ENCODE measurements at regions not wholly inside any gene's neighbourhood (a gene's known extent, or its start where the extent isn't known, plus 50 kb on each side); places are given as distances from the start of the nearest gene placed in this dataset.
"Not testable (repeated sequence)": the region's sequence is repeated elsewhere in the genome, so short reads cannot be mapped to it uniquely, and the experiment has no call there.

DNA sequence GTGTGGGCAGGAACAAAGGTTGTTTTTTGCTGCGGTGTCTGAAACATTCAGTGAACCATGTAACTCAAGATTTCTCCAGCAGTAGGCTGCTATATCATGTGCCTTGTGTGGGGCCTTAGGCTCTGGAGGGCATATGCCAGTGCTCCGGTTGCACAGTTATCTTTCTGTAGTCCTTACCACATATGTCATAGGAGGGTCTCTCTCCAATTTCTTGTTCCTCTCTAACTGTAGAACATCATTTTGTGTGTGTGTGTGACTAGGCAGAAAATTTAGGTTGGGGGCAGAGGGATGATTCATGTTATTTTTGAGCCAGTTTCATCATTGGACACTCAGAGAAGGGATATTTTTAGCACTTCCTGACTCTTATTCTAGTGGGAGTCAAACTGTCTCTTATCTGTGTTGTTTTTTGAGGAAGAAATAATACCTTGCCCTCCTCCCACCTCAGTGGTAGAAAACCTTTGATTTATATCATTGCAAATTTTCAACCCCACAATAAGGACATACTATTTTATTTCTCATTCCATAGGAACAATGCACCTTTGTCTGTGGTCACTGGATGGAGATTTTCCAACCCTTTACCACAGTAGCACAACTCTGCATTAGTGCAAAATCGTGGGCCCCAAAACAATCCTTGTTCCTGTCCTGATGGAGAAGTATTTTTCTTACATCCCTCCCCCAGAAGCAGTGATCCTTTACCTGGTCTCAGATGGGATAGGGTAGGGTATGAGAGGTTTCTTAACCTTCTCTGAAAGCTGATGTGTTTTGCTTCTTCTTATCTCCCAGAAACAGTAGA is 113.9 kb downstream of the CCDC74A start:
- no peak for DNase-seq

DNA sequence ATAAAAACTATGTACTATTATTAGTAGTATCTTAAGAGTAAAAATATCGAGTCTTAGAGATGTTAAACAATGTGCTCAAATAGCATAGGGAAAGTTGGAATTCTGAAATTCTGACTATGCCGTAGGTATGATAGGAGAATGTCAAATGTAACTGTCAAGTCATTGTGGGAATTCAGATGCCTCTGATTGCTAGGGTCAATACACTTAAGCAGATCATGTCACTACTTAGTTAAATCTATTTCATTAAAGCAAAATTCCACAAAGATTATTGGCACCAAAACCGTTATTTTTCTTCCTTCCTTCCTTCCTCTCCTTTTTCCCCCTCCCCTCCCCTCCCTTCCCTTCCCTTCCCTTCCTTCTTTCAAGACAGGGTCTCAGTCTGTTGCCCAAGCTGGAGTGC is 115.5 kb downstream of the CCDC74A start:
- DNase-seq: not testable (repeated sequence)

GRCh38 chr2:131645177-131645765 is 117.6 kb downstream of the CCDC74A start:
- DNase-seq: no peak

DNA sequence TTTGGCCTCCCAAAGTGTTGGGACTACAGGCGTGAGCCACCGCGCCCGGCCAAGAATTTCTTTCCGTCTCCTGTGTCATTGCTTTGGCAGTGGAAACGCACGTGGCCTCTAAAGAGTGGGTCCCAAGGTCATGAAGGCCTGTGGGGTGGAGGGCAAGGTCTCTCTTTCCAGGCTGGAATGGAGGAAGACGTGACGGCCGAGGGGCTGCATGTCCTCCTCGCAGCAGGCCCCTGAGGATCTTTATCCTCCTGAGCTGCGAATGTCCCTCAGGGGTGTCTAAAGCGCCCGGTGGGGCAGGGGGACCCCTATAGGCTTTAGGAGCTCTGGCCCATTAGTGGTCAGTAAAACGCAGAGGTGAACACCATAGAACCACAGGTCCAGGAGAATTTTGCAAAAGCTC is 118.5 kb downstream of the CCDC74A start:
- not testable (repeated sequence) for DNase-seq

GRCh38 chr2:131646669-131647297 is 119.1 kb downstream of the CCDC74A start:
- DNase-seq: no peak

DNA sequence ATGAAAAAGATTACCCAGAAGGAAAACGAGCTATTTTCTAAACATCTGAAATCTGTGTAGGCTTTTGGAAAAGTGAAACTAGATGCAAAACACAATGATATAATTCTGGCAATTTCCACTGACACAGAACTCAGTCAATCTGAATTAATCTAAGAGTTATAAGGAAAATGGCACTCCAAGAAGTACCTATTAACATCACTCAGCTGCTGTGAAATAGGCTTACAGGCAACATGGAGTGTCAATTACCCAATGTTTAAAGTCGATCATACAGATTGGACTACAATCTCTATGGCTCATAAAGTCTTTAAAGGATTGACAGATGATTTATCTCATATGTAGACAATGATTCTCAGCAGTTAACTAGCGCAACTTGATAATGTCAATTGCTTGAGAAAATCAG is 120.9 kb downstream of the CCDC74A start:
- DNase-seq: not testable (repeated sequence)

DNA sequence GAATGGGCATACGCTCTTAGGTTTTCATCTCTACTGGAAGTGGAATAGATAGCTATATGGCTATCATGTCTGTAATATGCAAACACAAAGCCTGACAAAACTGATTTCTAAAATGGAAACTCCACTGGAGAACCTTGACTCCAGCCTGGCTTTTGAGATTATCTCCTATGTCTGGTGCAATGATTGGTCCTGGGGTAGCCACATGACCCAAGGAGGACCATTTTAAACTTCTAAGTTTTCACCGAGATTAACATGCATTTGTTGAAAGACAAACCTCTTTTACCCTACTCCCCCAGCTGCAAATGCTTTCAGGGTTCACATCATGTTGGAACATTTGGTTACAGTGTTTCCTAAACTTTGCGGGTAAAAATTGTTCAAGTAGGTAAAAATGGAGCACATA is 124.6 kb downstream of the CCDC74A start:
- DNase-seq: not testable (repeated sequence)

GRCh38 chr2:131654107-131654506 is 126.4 kb downstream of the CCDC74A start:
- not testable (repeated sequence) for DNase-seq

GRCh38 chr2:131656816-131657633 is 129.3 kb downstream of the CCDC74A start:
- no peak for DNase-seq

DNA sequence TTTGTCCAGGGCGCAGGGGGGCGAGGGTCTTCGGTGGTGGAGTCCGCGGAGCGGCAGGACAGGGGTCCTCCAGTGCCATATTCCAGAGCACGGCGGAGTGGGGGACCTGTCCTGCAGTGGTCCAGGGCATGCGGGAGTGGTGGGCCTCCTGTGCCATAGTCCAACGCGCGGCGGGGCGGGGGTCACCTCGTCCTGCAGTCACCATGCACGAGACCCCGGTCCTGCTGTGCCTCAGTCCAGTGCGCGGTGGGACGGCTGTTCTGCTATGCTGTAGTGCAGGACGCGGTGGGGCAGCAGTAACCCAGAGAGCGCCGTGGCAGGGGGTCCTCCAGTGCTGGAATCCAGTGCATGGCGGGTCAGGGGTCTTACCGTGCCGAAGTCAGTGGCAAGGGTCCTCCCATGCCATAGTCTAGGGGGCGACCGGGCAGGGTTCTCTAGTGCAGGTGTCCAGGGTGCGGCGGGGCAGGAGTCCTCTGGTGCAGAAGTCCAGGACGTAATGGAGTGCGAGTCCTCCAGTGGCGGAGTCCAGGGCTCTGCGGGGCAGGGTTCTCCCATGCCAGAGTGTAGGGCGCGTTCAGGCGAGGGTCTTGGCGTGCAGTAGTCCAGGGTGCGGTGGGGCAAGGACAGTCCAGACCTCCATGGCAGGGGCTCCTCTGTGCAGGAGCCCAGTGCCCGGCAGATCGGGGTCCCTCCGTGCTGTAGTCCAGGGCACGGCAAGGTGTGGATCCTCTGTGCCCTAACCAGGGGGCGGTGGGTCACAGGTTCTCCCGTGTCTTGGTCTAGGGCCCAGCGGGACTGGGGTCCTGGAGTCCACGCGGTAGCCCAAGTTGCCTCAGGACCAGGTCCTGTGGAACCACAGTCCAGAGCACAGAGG is 130.4 kb downstream of the CCDC74A start:
- no peak for DNase-seq

DNA sequence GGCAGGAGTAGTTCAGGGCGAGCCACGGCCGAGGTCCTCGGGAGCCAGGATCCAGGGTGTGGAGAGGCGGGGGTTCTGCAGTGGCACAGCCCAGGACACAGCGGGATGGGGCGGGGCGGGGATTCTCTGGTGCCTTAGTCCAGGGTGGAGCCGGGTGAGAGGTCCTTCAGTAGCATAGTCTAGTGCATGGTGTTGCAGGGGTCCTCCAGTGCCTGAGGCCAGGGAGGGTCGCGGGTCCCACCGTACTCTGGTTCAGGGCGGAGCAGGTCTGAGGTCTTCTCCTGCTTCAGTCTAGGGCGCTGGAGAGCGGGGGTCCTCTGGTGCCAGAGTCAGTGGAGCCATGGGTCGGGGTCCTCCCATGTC is 131.1 kb downstream of the CCDC74A start:
- DNase-seq: no peak

DNA sequence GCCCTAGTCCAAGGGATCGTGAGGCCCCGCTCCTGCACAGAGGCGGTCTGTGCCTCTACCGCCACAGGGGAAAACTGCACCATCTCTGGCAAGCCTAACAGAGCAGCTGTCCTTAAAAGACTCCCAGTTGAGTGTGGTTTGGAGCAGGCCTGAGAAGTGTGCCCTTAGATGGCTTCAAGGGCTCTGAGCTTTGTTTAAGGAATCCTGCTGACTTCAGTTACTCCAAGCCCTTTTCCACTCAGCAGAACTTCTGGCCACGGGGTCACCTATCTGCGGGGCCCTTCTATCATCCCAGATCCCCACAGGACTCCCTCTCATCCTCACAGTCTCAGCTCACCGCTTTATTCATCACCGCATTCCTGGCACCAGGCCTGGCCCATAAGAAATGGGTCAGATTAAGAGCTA is 131.5 kb downstream of the CCDC74A start:
- DNase-seq: no peak

- DNase-seq: not testable (repeated sequence)
Observed at GRCh38 chr2:131661101-131661782, 133.6 kb downstream of the CCDC74A start.

DNA sequence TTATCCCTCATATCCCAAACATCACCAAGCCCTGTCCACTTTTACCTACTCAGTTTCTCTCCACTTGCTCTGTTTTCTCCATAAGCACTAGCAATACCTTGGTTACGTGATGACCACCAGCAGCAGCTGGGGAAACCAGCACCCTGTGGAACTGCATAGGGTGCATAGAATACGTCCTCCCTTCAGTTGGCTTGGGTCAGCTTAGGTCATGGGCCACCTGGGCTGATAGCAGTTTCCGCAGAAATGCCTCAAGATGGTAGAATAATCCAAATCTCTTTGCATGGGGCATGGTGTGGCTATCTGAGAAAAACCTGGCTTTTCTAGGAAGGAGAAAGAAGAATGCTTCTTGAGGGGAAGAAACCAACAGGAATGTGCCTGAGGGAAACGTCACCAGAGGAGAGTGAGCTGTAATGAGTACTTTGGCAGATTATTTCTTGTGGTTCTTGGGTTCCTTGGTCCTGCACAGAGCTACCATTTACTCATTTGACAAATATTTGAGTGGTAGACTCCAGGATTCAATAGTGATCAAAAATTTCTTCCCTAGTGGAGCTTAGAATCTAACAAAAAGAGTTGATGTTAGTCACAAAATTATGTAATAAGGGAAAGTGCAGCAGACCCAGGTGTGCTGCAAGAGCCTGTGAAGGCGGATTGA is 134.3 kb downstream of the CCDC74A start:
- DNase-seq: not testable (repeated sequence)

GRCh38 chr2:131663501-131663900 is 135.8 kb downstream of the CCDC74A start:
- not testable (repeated sequence) for DNase-seq

DNA sequence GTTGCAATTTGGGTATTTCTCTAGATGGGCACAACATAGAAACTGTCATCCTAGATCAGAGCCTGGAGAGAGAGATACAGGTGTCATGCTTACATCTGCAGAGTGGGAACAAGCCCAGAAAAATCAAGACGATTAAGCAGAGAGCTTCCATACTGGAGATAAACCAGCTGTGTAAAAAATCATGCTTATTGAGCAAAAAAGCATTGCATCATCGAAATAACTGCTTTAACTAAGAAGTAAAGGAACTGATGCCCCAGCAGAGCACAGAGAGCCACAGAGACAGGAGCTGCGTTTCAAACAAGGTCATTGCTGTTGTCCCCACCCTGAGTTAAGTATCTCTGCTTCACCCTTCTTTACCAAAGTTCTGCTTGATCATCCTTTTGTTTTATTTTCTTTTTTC is 138.0 kb downstream of the CCDC74A start:
- not testable (repeated sequence) for DNase-seq

GRCh38 chr2:131668794-131669540 is 141.3 kb downstream of the CCDC74A start:
- not testable (repeated sequence) for DNase-seq

DNA sequence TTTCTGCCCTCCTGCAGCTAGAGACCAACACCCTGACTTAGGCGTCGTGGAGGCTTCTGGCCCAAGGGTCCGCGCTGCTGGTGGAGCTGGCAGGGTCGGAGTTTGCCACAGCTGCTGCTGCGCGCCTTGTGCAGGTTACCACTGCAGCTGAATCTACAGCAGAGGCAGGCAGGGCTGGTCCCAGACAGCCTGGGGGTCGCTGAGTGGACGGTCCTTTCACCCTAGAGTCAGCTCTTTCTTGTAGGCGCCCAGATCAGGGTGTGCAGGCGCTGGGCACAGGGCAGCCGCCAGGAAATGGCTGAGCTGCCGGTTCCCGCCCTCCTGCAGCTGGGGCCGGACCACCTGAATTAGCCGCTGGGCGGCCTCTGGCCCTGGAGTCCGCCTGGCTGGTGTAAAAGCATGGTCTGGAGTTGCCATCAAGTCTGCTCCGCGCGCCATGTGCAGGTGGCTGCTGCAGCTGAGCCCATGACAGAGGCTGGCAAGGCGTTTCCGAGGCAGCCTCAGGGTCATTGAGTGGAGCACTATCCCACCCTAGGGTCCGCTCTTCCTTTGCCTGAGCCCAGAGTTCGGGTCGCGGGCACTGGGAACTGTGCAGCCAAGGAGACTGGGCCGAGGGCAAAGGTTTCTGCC is 144.3 kb downstream of the CCDC74A start:
- not testable (repeated sequence) for DNase-seq

Data from activated CD4-positive, alpha-beta T cell treated with anti-CD3 and anti-CD28 coated beads, Interleukin-2, amount 50 U/mL, for 4 hours (primary cell).